ENCODE measurements at regions not wholly inside any gene's neighbourhood (a gene's known extent, or its start where the extent isn't known, plus 50 kb on each side); places are given as distances from the start of the nearest gene placed in this dataset.
"Not testable (repeated sequence)": the region's sequence is repeated elsewhere in the genome, so short reads cannot be mapped to it uniquely, and the experiment has no call there.

- TF ChIP-seq POLR2A, CTCF (IDR thresholded peaks at IDR 0.05): not testable (repeated sequence)
Measured at GRCh38 chr9:67514587-67514986, 344.1 kb upstream of the ANKRD20A1 start.

Measured in body of pancreas (tissue), 4 donors.